GM19324 (cell line): ENCODE measurements at regions not wholly inside any gene's neighbourhood (a gene's known extent, or its start where the extent isn't known, plus 50 kb on each side); places are given as distances from the start of the nearest gene placed in this dataset.

Source experiments
- ATAC-seq: cut with Tn5 transposase; IDR thresholded peaks from one replicate; pipeline ENCODE4 v1.9.1; 2021; ENCODE audit warnings: mild to moderate bottlenecking, moderate library complexity; ENCODE audit not compliant: unreplicated experiment, low FRiP score

DNA sequence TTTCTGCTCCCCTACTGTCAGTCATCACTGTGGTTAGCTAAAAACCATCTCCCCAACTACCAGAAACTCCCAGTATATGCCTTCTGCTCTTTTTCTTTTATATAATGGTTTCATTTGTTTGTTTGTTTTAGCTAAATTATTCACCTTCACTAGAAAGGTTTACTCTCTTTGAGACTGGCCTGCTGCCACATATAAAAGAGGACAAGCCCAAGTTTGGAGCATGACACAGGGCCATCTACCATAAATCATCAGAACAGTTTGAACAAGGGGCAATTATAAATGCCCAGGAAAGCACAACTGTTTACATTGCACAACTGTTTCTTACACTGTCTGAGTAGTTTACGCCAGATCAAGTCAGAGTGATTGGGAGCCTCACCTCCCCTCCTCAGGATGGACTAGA is 471.0 kb upstream of the PIK3C3 start:
- no peak for ATAC-seq

DNA sequence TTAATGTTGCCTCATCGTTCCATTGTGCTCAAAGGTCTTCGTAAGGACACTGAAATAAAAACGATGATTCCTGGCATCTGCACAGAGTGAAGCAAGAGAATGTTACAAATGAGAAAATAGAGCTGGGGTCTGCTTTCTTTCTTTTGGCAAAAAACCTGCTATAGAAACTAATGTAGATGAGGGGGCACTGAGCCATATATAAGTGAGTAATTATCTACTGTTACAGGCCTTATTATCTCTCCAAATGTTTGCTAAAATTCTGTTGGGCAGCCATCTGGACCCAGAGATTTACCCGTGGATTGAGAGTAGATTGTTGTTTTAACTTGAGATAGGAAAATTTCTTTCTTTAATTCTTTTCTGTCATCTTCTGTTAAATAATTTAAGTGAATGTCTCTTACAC is 472.5 kb upstream of the PIK3C3 start:
- ATAC-seq, result no peak

DNA sequence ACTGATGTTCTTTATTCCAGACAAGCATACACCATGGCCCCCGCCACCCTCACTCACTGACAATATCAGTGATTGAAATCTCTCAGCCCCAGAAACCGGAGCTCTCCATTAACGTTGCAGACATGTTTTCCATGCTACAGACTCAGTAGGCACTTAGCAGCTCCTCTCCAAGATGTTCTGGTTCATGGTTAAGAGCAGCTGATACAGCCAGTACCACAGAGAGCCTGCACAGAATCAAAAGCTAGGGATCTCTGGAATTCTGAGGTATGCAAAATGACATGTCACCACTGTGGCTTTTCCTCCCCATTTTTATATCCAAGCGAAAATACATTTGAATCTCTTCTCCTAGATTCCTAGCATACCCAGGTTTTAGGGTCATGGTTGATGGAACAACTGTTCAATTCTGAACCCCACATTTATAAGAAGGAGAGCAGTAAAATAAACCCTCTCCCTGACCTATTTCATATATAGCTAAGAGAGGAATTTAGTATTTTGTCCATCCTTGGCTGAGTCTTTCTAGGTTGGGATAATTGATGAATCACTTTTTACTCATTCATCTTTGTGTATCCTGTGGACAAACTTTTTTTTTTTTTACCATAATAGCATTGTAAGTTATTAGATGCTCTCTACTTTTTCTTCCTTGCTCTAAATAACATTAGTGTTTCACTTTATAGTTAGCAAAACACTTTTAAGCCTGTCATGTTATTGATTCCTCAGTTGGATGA is 488.4 kb upstream of the PIK3C3 start:
- ATAC-seq, result no peak

DNA sequence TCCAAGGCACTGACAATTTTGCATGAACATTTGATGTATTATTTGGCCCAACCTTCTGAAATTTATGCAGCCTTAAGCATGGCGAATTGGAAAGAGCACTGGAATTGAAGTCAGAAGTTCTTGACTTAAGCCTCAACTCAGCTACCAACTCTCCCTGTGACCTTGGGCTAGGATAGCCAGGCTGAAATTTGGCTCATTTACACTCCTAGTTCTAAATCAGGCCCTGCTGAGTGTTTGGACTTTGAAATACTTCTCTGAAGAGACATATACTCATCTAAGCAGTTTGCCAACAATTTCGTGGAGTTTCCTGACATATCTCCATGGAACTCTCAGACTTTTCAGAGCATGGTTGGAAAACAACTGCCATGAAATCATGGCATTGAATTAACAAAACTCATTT is 489.6 kb upstream of the PIK3C3 start:
- no peak for ATAC-seq

DNA sequence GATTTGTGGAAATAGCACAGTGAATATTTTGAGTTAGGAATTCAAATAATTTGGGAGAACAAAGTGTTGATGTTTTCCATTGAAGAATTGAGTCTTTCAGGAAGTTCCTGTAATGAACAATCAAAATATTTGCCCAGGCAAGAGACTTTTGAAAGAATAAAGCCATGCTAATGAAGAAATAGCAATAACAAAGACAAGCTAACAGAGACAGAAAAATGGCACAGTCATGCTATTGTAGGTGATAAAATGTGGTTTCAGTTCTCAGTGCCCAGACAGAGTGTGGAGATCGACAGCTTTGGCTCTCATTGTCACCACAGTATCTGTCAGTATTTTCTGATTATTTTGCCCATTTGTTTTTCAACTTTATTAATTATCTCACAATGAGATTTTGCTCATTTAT is 490.8 kb upstream of the PIK3C3 start:
- no peak for ATAC-seq

DNA sequence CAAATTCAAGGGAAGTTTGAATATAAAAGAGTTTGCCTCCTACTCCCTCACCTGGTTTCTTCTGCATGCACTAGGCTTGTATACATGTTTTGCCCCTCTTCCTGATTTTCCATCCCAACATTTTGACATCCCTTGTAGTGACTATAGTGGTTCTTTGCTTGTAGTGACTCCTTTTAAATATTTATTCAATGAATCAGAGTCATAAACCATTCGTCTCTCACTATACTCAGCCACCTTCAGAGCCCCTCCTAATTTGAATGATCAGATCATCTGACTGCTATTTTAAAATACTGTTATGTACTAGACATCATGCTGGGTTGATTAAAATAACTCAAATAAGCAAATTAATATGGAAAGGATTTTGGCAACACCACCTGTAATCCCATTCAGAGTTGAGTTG is 492.1 kb upstream of the PIK3C3 start:
- ATAC-seq, result no peak

DNA sequence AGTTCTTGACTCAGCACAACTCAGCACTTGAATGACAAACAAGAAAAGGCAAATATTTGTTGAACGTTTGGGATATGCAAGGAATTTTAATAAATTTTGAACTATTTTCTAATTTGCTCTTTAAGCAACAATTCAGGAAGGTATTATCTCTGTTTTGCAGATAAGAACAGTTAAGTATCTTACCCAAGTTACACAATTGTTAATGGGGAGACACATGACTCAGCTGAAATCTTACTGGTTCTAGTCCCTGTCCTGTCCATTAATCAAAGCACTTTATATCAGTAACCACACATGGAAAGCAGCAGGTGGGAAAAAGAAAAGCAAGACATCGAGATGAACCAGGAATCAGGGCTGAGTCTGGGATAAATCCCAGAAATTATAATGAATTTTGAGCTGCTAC is 493.9 kb upstream of the PIK3C3 start:
- ATAC-seq, result no peak

DNA sequence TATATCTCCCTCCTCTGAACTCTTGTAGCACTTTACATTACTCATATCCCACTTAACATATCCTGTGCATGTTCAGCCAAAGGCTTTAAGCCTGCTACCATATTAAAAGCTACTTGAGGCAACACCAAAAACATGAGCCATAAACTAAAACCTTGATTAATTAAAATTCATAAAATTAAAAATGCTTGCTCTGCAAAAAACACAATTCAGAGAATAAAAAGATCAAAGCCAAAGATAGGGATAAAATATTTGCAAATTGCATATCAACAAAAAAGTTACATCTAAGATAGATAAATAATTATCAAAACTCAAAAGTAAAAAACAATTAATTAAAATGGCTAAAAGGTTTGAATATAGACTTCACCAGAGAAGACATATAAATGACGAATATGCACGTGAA is 495.4 kb upstream of the PIK3C3 start:
- no peak for ATAC-seq

DNA sequence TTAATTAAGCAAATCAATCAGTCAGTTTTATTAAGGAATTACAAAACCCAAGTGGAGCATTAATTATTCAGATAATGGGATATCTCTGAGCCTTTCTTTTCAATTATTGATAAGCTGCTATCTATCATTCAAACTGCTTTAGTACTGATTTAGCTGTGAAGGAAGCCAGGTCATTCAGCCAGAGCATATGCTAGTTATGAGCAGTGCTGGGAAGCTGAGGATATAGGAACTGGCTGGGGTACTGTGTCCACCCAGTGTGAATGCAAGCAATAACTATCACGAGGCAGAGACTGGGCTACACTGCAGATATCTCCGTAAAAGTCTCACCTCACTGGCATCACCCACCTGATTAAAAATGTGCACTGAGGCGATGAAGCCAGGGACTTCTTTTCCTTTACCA is 496.7 kb upstream of the PIK3C3 start:
- ATAC-seq, result no peak

DNA sequence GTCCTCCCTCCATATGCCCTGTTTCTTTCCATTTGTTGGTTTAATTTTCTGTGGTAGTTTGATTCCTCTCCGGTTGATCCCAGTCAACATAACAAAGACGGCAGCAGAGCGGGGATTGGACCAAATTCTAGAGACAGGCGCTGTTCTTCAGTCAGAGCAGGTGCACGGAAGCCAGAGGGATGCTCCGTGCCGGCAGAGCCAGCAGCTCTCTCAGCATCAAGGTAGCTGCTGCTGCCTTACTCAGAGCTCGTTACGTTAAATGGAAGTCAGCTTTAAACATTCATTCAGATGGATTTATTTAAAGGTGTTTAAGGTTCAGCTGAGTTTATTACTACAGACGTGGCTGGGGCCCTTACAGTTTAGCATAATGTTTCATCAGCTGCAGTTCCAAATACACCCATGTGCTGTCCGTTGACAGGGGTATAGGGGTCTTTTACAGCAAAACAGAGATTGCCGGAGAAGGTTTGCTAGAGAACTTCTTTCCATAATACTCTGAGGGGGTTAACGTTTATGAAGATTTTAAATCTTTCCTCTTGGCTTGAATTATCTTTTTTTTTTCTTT is 497.2 kb upstream of the PIK3C3 start:
- ATAC-seq, result no peak

DNA sequence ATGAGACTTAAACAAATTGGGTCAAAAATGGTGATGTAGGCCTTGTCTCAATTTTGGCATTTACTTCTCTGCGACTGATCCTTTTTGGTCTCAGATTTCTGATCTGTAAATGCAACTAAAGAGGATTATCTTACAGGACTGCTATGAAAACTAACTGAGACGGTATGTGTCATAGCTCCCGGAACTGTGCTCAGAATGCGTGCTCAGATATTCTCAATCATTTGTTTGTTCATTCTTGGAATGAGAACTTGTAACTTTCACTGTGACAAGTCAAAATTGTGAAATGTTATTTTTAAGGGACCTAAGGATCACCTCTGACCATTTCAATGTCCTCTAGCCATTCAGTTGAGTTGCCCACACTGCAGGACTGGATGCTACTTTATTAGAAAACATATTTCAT is 498.2 kb upstream of the PIK3C3 start:
- no peak for ATAC-seq

DNA sequence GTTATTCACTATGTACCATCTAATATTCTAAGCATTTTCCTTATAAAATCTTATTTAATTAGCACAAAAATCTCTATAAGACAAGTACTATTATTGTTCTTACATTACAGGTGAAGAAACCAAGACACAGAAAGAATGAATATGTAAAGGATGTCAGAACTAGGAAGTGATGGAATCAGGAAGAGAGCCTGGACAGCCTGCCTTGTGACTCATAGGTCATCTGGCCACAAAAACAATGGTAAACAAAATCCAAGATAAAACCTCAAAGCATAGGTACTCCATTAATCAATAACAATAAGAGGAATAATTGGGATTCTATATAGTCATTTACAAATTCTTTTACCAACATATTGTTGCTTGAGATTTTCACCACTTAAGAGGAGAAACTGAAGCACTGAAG is 505.4 kb upstream of the PIK3C3 start:
- ATAC-seq, result no peak

DNA sequence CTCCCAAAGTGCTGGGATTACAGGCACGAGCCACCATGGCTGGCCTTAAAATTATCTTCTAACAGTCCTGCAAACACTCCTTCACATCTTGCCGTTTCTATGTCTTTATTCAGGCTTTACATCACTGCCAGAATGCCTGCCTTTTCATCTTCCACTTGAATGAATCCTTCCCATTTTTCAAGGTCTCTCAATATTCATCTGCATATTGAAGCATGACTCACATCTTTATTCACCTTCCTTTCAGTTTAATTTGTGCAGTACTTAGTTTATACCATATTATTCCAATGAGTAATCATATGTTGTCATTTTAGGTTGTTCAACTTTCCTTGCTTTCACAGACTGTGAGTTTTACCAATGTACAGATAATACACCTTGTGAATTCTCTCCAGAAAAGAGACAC is 510.1 kb upstream of the PIK3C3 start:
- no peak for ATAC-seq

DNA sequence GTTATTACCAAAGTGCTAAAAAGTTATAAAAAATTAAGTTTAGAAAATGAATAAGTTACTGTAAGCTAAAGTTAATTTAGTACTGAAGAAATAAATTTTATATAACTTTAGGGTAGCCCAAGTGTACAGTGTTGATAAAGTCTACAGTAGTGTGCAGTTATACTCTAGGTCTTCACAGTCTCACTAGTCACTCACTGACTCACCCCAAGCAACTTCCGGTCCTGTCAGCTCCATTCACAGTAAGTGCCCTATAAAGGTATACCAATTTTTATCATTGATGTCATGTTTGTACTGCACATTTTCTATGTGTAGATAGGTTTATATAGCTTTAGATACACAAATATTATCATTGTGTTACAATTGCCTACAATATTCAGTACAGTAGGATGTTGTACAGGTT is 518.3 kb upstream of the PIK3C3 start:
- ATAC-seq, result no peak

DNA sequence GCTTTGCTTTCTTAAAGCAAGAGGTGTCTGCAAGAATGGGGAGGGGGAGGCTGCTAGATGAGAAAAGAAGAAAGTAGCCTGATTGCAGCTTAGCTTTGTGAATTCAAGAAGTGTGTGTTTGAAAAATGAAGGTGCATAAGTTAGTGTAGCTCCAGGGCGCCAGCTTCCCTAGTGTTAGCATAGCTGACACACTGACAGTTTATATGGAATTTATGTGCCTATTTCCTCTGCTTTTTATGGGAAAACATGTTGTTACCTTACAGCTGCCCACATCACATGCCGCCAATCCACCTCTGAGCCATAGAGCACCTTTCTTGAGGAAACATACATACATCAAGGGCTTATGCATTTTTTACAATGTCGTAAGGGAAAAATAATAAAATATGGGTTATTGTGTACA is 536.4 kb upstream of the PIK3C3 start:
- no peak for ATAC-seq

DNA sequence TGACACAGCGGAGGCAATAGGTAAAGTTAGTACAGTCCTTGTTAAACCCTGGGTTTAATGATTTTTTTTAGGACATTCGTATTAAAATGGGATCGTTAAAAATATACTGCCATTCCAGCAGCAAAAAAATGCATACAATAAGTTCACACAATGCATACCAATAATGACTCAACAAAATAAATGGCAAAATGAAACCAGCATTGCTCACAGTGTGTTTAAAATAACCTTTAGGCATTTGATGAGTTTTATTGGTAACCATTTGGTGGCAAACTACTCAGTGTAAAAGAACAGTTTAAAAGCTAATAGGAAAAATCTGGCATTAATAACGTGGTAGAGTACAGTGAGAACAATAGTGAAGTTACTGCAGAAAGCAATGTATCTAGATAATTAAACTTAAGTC is 539.0 kb upstream of the PIK3C3 start:
- ATAC-seq, result no peak

DNA sequence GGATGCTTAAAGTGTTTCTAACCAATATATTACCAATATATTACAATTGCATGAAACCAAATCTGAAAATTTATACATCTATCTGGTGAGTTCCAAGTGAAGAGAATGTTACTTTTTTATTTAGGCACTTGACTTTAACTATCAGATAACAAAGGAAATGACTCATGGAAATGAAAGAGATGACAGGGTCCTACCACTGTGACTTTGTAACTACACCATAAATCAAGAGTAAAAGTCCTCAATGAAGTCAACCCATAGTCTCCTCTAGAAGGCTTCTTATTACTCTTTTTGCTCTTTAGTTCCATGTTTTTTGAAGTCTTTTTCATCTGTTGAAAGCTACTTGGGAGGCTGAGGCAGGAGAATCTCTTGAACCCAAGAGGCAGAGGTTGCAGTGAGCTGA is 545.0 kb upstream of the PIK3C3 start:
- ATAC-seq, result no peak

DNA sequence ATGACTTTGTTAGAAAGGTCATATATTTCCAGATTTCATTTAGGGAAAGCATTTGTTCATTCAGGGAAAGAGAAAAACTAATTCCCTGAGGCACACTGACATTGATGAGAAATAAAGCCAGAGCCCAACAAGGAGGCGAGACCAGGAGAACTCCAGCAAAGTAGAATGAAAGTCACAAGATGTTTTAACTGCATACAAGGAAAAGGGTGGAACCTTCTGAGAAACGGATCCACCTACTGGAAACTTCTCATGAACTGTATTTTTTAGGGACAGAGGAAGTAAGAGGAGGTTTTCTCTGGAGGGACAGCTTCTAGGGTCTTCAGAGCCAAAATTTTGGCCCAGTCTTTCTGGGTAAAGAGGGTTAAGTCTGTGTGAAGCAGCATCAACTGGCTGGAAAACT is 548.2 kb upstream of the PIK3C3 start:
- ATAC-seq, result no peak

DNA sequence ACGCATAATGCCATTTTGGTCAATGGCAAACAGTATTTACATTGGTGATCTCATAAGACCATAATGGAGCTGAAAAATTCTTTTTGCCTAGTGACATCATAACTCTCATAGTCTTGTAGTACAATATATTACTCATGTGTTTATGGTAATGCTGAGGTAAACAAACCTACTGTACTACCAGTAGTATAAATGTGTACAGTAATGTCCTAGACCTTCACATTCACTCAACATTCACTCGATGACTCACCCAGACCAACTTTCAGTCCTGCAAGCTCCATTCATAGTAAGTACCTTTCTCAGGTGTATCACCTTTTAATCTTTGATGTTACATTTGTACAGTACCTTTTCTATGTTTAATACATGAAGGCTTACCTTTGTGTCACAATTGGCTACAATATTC is 558.2 kb upstream of the PIK3C3 start:
- ATAC-seq, result no peak

DNA sequence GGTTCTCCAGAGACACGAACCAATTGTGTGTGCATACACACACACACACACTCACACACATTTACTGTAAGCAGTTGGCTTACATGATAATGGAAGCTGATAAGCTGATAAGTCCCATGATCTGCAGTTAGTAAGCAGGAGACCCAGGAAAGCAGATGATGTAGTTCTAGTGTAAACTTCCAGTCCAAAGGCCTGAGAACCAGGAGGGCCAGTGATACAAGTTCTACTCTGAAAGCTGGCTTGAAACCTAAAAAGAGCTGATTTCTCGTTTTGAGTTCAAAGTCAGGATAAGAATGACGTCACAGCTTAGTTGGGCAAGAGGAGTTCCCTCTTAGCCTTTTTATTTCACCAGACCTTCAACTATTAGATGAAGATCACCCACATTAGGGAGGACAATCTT is 558.8 kb upstream of the PIK3C3 start:
- no peak for ATAC-seq

DNA sequence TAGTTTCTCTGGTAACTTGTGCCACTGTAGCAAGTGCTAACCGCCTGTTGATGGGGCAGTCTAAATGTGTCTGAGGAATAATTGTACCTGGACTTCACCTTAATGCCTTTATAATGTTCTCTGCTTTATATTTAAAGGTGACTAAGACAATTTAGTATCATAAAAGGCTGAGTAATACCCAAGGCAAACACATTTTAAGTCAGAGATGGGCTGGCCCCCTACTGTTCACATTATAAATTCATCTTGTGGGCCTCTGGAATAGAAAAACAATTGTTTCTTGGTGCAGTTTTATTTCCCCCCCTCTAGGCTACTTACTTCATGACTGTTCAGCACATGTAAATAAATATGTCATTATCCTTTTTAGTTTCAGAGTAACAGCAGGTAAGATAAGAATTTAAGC is 559.3 kb upstream of the PIK3C3 start:
- ATAC-seq, result no peak

DNA sequence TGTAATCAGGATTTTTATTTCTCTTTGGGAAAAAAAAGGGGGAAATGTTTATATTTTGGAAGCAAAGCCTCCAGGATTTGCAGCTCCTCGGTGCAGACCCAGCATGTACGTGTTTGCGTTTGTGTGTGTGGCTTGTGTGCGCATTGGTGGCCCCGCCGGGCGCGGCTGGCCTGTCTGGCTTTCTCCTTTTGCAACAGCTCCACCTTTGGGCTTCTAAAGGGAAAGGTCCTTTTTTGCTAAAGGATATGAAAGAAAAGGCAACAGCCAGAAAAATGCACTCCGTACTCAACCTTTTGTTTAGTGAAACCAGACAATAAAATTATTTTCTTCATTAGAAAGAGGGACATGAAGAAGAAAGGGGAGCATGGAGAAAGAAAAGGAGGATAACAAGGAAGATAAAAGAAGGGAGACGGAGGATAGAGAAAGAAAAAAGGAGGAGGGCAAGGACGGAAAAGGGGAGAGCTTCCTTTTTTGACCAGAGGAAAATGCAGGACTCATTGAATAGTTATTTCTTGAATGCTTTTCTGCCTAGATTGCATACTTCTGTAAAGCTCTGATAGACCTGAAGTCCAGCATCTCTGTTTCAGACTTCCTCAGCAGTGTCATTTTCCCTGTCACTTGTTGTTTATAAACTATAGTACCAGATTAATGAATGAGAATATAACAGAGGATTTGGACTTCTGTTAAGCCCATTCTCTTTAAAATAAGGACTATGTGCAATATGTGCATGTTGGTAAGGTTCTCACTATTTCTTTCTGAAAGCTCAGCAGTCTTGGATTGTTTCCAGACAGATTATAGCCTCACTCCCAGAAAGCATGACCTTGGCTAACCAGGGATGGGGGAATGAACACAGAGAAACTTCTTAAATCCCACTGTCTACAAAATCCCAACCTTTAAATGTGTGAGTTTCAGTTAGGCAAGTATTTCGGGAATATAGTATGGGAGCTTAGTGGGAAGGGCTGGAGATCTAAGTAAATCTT is 563.1 kb upstream of the PIK3C3 start:
- ATAC-seq, result no peak
